ENCODE measurements at regions not wholly inside any gene's neighbourhood (a gene's known extent, or its start where the extent isn't known, plus 50 kb on each side); places are given as distances from the start of the nearest gene placed in this dataset.
"Not testable (repeated sequence)": the region's sequence is repeated elsewhere in the genome, so short reads cannot be mapped to it uniquely, and the experiment has no call there.

DNA sequence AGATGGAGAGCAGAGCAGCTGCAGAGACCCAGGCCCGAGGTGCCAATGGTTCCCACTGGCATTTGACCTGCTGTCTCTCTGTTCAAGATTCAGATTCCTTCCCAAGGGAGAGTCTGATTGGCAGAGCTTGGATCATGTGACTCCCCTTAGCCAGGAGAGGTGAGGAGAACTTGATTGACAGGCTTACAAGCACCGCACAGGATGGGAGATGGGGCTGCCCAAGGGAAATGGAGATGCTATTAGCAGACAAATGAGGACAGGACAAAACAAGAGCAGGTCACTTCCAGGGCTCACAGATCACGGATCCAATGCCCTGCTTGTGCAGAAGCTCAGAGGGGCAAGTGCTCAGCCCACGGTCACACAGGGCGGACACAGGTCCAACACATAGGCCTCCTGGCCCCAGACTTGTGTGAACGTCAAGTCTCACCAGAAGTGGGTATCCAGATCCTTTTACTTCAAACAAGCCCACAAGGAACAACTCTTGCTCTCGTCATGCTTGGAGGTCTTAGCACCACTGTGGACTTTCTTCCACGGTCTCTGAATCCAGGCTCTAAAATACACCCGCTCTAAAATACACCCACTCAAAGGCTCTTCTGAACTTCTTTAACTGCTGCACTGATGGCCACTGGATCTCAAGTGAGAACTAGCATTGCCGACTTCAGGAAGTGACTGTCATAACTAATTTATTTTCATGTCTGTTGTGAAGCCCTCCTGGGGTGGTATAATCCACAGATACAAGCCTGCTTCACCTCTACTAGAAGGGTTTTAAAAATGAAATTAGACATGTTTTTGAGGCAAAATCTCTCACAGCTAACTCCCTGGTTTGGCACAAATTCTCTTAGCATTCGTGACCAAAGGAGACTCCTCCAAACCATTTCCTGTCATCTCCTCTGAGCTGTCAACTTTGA lies 274.9 kb downstream of the RRAGC start:
- no peaks in the 10 kb centered on the region for H4K20me1 ChIP-seq (replicated peaks; ENCODE audit: control insufficient read depth, extremely low read depth, insufficient read depth, low read length)
- dilution Hi-C loops (cut with MboI; ENCODE audit: extremely low pct_ligation_motif_present, low sequenced_read_pairs) (no loop called here), intact Hi-C loops (cut with micrococcal nuclease) (no loop called here)
- FAIRE-seq (no peak), DNase-seq (ENCODE audit: low read depth, low spot score) (no peak)
- no peak overlapping the region for H3K4me2 ChIP-seq (ENCODE audit: insufficient read depth, low read length)
- no peak for TF ChIP-seq GATA2 (IDR thresholded peaks at IDR 0.05; ENCODE audit: insufficient read depth, insufficient read length, low read depth, low read length)
- TF ChIP-seq, protein P1, sequence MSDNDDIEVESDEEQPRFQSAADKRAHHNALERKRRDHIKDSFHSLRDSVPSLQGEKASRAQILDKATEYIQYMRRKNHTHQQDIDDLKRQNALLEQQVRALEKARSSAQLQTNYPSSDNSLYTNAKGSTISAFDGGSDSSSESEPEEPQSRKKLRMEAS (IDR thresholded peaks at IDR 0.05; ENCODE audit: insufficient read depth, insufficient read length), result no peak
- TF ChIP-seq, protein P2, sequence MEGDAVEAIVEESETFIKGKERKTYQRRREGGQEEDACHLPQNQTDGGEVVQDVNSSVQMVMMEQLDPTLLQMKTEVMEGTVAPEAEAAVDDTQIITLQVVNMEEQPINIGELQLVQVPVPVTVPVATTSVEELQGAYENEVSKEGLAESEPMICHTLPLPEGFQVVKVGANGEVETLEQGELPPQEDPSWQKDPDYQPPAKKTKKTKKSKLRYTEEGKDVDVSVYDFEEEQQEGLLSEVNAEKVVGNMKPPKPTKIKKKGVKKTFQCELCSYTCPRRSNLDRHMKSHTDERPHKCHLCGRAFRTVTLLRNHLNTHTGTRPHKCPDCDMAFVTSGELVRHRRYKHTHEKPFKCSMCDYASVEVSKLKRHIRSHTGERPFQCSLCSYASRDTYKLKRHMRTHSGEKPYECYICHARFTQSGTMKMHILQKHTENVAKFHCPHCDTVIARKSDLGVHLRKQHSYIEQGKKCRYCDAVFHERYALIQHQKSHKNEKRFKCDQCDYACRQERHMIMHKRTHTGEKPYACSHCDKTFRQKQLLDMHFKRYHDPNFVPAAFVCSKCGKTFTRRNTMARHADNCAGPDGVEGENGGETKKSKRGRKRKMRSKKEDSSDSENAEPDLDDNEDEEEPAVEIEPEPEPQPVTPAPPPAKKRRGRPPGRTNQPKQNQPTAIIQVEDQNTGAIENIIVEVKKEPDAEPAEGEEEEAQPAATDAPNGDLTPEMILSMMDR (IDR thresholded peaks at IDR 0.05; ENCODE audit: extremely low read depth in 1 of 2, insufficient read depth in 1 of 2, low read depth in 1 of 2, low read length in 2 of 2), result no peak
- no peak for TF ChIP-seq POLR2A (IDR thresholded peaks at IDR 0.05; ENCODE audit: low read depth, low read length)
- no peak for TF ChIP-seq FOS (IDR thresholded peaks at IDR 0.05; ENCODE audit: borderline replicate concordance, insufficient read depth, low read length)
- TF ChIP-seq MYC (IDR thresholded peaks at IDR 0.05; ENCODE audit: low read depth, low read length), result no peak
- TF ChIP-seq JUN (IDR thresholded peaks at IDR 0.05; ENCODE audit: borderline replicate concordance, insufficient read depth, insufficient read length, low read depth), result no peak
- TF ChIP-seq EZH2 (IDR thresholded peaks at IDR 0.05; ENCODE audit: borderline replicate concordance, low read depth, low read length, severe bottlenecking), result no peak
- TF ChIP-seq POLR2AphosphoS5 (IDR thresholded peaks at IDR 0.05; ENCODE audit: insufficient read depth, low read depth, low read length), result no peak
- BruUV-seq (replicated peaks), result no TSS peak
- CTCF ChIA-PET, result no interaction called here
- no peaks in the 10 kb centered on the region for H3K4me1 ChIP-seq (ENCODE audit: control insufficient read depth, extremely low read depth, insufficient read depth, low read length)
- H2AFZ ChIP-seq (ENCODE audit: low read depth, low read length), result no peak overlapping the region
- no peak overlapping the region for H3K27ac ChIP-seq (ENCODE audit: insufficient read depth, low read depth, low read length)
- no peak overlapping the region for H3K4me3 ChIP-seq (replicated peaks in 1 of 3; ENCODE audit: insufficient read depth in 1 of 3, low read depth in 1 of 3, low read length in 3 of 3)
- no peaks in the 10 kb centered on the region for H3K79me2 ChIP-seq (ENCODE audit: control insufficient read depth, insufficient read depth, low read length)
- POLR2A ChIA-PET, result no interaction called here
- no peaks in the 10 kb centered on the region for H3K36me3 ChIP-seq (ENCODE audit: control insufficient read depth in 2 of 2, extremely low read depth in 1 of 2, insufficient read depth in 2 of 2, low read length in 2 of 2)
- peaks cover 0 to 1% of the 10 kb centered on the region in 2 experiments for H3K27me3 ChIP-seq (ENCODE audit: control insufficient read depth in 2 of 2, insufficient read depth in 2 of 2, low read length in 2 of 2)
- H3K9me1 ChIP-seq (replicated peaks; ENCODE audit: control insufficient read depth, extremely low read depth, insufficient read depth, low read length), result no peaks in the 10 kb centered on the region
- H3K9ac ChIP-seq (replicated peaks; ENCODE audit: extremely low read depth, insufficient read depth, low read length), result no peak overlapping the region
- no peaks in the 10 kb centered on the region for H3K9me3 ChIP-seq (replicated peaks; ENCODE audit: control insufficient read depth, insufficient read depth, low read length)

DNA sequence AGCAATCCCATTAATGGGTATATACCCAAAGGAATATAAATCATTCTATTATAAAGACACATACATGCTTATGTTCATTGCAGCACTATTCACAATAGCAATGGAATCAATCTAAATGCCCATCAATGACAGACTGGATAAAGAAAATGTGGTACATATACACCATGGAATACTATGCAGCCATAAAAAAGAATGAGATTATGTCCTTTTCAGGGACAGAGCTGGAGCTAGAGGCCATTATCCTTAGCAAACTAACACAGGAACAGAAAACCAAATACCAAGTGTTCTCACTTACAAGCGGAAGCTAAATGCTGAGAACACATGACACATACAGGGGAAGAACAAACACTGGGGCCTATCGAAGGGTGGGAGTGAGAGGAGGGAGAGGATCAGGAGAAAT lies 276.3 kb downstream of the RRAGC start:
- intact Hi-C loops (cut with micrococcal nuclease); H3K9me1 ChIP-seq (replicated peaks; ENCODE audit: control insufficient read depth, extremely low read depth, insufficient read depth, low read length); H3K27me3 ChIP-seq (ENCODE audit: control insufficient read depth in 2 of 2, insufficient read depth in 2 of 2, low read length in 2 of 2); H3K27ac ChIP-seq (ENCODE audit: insufficient read depth, low read depth, low read length); FAIRE-seq; H2AFZ ChIP-seq (ENCODE audit: low read depth, low read length); H3K4me1 ChIP-seq (ENCODE audit: control insufficient read depth, extremely low read depth, insufficient read depth, low read length); H3K4me3 ChIP-seq (replicated peaks in 1 of 3; ENCODE audit: insufficient read depth in 1 of 3, low read depth in 1 of 3, low read length in 3 of 3); H3K79me2 ChIP-seq (ENCODE audit: control insufficient read depth, insufficient read depth, low read length); BruUV-seq (replicated peaks); H3K4me2 ChIP-seq (ENCODE audit: insufficient read depth, low read length); POLR2A ChIA-PET; dilution Hi-C loops (cut with MboI; ENCODE audit: extremely low pct_ligation_motif_present, low sequenced_read_pairs); H3K9ac ChIP-seq (replicated peaks; ENCODE audit: extremely low read depth, insufficient read depth, low read length); CTCF ChIA-PET; H4K20me1 ChIP-seq (replicated peaks; ENCODE audit: control insufficient read depth, extremely low read depth, insufficient read depth, low read length); H3K36me3 ChIP-seq (ENCODE audit: control insufficient read depth in 2 of 2, extremely low read depth in 1 of 2, insufficient read depth in 2 of 2, low read length in 2 of 2); DNase-seq (ENCODE audit: low read depth, low spot score); H3K9me3 ChIP-seq (replicated peaks; ENCODE audit: control insufficient read depth, insufficient read depth, low read length): not testable (repeated sequence)
